IPS-NIHi7 (cell line): ENCODE measurements at regions not wholly inside any gene's neighbourhood (a gene's known extent, or its start where the extent isn't known, plus 50 kb on each side); places are given as distances from the start of the nearest gene placed in this dataset.
A peak's percentile ranks its signal among the peaks of the same experiment; 100 is the strongest.
"Not testable (repeated sequence)": the region's sequence is repeated elsewhere in the genome, so short reads cannot be mapped to it uniquely, and the experiment has no call there.

ENCODE experiments used
- DNase-seq: peaks from one replicate; pipeline ENCODE4 v3.0.0; 2012; ENCODE audit warnings: mixed read lengths; ENCODE audit errors: extremely low spot score

- no peak for DNase-seq
Observed at GRCh38 chr1:117707371-117707770, 101.5 kb downstream of the TENT5C start.

GRCh38 chr1:117708323-117709248 lies 102.7 kb downstream of the TENT5C start:
- peak; percentile 30 for DNase-seq

- no peak for DNase-seq
Observed at GRCh38 chr1:117709249-117709691, 103.4 kb downstream of the TENT5C start.

- peak; percentile 65 for DNase-seq
Observed at GRCh38 chr1:117710710-117711109, 104.9 kb downstream of the TENT5C start.

GRCh38 chr1:117712621-117713020 lies 106.8 kb downstream of the TENT5C start:
- no peak for DNase-seq

- no peak for DNase-seq
Observed at GRCh38 chr1:117714546-117714945, 108.7 kb downstream of the TENT5C start.

- not testable (repeated sequence) for DNase-seq
Observed at GRCh38 chr1:117716030-117716429, 110.2 kb downstream of the TENT5C start.

- DNase-seq, result not testable (repeated sequence)
Observed at GRCh38 chr1:117717980-117718379, 112.1 kb downstream of the TENT5C start.

GRCh38 chr1:117718596-117718995 lies 112.7 kb downstream of the TENT5C start:
- not testable (repeated sequence) for DNase-seq

- no peak for DNase-seq
Observed at GRCh38 chr1:117719004-117719403, 113.2 kb downstream of the TENT5C start.

- DNase-seq, result no peak
Observed at GRCh38 chr1:117732065-117732797, 126.4 kb downstream of the TENT5C start.

- DNase-seq, result no peak
Observed at GRCh38 chr1:117732956-117733355, 127.1 kb downstream of the TENT5C start.

GRCh38 chr1:117734403-117734802 lies 128.6 kb downstream of the TENT5C start:
- DNase-seq, result no peak

- no peak for DNase-seq
Observed at GRCh38 chr1:117735045-117735992, 129.5 kb downstream of the TENT5C start.

GRCh38 chr1:117739504-117739903 lies 133.7 kb downstream of the TENT5C start:
- no peak for DNase-seq

- no peak for DNase-seq
Observed at GRCh38 chr1:117740496-117740895, 134.6 kb downstream of the TENT5C start.

- DNase-seq, result not testable (repeated sequence)
Observed at GRCh38 chr1:117746565-117746964, 140.7 kb downstream of the TENT5C start.

GRCh38 chr1:117747605-117748004 lies 141.8 kb downstream of the TENT5C start:
- no peak for DNase-seq

GRCh38 chr1:117751321-117751720 lies 145.5 kb downstream of the TENT5C start:
- DNase-seq, result no peak

- DNase-seq, result no peak
Observed at GRCh38 chr1:117752661-117753060, 146.8 kb downstream of the TENT5C start.

GRCh38 chr1:117753232-117753631 lies 147.4 kb downstream of the TENT5C start:
- DNase-seq, result no peak

GRCh38 chr1:117753652-117754051 lies 147.8 kb downstream of the TENT5C start:
- DNase-seq, result no peak
